GM12872 (cell line): ENCODE measurements at regions not wholly inside any gene's neighbourhood (a gene's known extent, or its start where the extent isn't known, plus 50 kb on each side); places are given as distances from the start of the nearest gene placed in this dataset.

ENCODE experiments used
- CTCF ChIP-seq: IDR thresholded peaks from 3 replicates; pipeline ENCODE4 v1.5.1; 2011; ENCODE audit warnings: low read depth, mild to moderate bottlenecking, low read length, moderate library complexity; ENCODE audit not compliant: insufficient read depth

DNA sequence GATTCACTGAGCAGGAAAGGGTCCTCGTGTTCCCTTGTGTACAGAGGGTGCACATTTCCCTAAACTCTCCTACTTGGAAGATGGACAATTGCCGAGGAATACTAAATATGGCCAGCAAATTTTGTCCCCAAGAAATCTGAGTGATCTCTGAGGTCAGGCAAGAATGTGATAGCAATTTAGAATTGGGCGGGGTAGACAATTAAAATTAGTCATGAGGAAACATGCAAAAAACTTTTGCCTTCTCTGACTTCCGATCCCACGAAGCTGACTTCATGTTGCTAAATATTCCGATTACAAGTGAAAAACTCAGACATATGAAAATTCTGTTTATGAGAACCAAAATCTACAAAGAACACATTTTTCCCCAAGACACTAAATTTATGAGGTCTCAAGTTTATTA is 453.9 kb upstream of the ZFP42 start:
- TF ChIP-seq CTCF, result no peak

DNA sequence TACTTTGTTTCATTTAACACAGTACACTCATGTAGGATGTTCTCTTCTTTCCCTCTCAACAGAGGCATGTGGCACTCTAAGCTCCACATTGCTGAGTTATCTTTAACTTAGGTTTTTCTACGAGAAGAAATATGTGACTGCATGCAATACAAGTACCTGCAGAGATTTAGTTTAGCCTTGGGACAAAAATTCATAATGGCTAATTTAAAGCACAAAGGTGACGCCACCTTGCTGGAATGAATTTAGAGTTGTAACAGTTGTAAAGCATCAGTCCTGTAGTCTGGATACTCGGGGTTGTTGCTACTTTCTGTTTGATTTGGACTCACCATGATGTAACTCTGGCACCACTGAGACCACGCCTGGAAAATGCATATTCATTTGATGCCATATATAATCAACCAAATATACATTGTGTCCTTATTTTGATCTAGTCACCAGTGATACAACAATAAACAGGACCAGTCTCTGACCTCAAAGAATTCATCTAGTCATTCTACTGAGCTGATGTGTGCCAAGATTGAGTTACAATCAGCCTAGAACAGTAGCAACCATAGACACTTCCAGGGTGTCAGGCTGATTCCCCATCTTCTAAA is 451.0 kb upstream of the ZFP42 start:
- TF ChIP-seq CTCF, result no peak

- TF ChIP-seq CTCF, result no peak
Observed at GRCh38 chr4:187547316-187547715, 448.3 kb upstream of the ZFP42 start.

- no peak for TF ChIP-seq CTCF
Observed at GRCh38 chr4:187550256-187550950, 445.2 kb upstream of the ZFP42 start.

- no peak for TF ChIP-seq CTCF
Observed at GRCh38 chr4:187552781-187553180, 442.8 kb upstream of the ZFP42 start.

DNA sequence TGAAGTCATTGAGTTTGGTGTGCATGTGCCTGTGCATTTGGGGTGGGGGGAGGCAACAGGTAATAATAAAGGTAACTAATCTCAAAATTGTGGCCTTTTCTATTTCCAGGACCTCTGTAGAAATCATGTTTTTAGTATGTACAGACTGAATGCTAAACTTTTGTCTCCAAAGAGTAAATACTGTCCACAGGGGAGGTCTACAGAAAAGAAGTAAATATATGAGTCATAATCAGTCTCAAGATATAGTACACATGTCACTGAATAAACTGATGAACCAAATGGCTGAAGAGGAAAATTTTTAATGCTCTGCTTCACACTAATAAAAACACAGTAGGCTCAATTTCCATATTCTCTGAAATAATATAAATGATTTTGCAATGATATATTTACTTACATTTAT is 440.4 kb upstream of the ZFP42 start:
- TF ChIP-seq CTCF, result no peak

- TF ChIP-seq CTCF, result no peak
Observed at GRCh38 chr4:187558391-187558790, 437.2 kb upstream of the ZFP42 start.
